GM12878 (cell line): ENCODE measurements at regions not wholly inside any gene's neighbourhood (a gene's known extent, or its start where the extent isn't known, plus 50 kb on each side); places are given as distances from the start of the nearest gene placed in this dataset.

ENCODE experiments used
- ATAC-seq: fragments of 200-7000 bp; cut with Tn5 transposase; 3 replicates; pipeline ENCODE4 v1.9.1; 2020; ENCODE audit warnings: mild to moderate bottlenecking, moderate library complexity
- BruUV-seq: library from RNA; stranded (reverse); fragments of 400-500 nt; replicated peaks from 2 replicates; lab custom pipeline; 2021; lab: Mats Ljungman, UMichigan
- CTCF ChIA-PET: fragments of 300-600 bp; sonication (Branson Sonifier 250); formaldehyde crosslinking; extraction: SDS; loops from one replicate; lab custom pipeline; 2021; ENCODE audit warnings: inconsistent platforms; lab: Yijun Ruan, JAX
- POLR2A ChIA-PET: fragments of 350-600 bp; formaldehyde crosslinking; extraction: SDS; loops from one replicate; lab custom pipeline; 2021; ENCODE audit warnings: inconsistent platforms; lab: Charles Lee
- RAD21 ChIA-PET: fragments of 300-600 bp; sonication (Branson Sonifier 250); formaldehyde crosslinking; loops from one replicate; lab custom pipeline; 2023; ENCODE audit warnings: antibody characterized with exemption; ENCODE audit not compliant: unreplicated experiment; lab: Charles Lee
- SMC1A ChIA-PET: fragments of 300-600 bp; sonication (Branson Sonifier 250); formaldehyde crosslinking; loops from one replicate; lab custom pipeline; 2023; ENCODE audit not compliant: unreplicated experiment, uncharacterized antibody; lab: Charles Lee
- DNase-seq: peaks from one replicate; pipeline ENCODE4 v3.0.0-alpha.2; 2011; ENCODE audit warnings: low read depth, low spot score
- FAIRE-seq: peaks from 3 replicates; lab custom pipeline; 2011; peaks lifted over from hg19 to GRCh38; lab: Jason Lieb, UNC
- H2AFZ ChIP-seq: 2 replicates; pipeline ENCODE4 v1.6.0; 2011; ENCODE audit warnings: low read depth, low read length, control low read depth; ENCODE audit not compliant: control insufficient read depth
- H3K27ac ChIP-seq: 2 replicates; pipeline ENCODE4 v1.5.1; 2011; ENCODE audit warnings: control low read depth; ENCODE audit not compliant: control insufficient read depth, insufficient read depth
- H3K27me3 ChIP-seq, 2 experiments: replicated peaks in 1 of 2; 2 replicates each; pipeline versions ENCODE4 v1.6.0 to v1.6.1; 2011; ENCODE audit warnings: low read length in 1 of 2; ENCODE audit not compliant: control insufficient read depth in 2 of 2, insufficient read depth in 2 of 2
- H3K36me3 ChIP-seq, 2 experiments: 2 replicates each; pipeline ENCODE4 v1.5.1; 2011; ENCODE audit warnings: low read length in 1 of 2; ENCODE audit not compliant: control insufficient read depth in 2 of 2, insufficient read depth in 2 of 2
- H3K4me1 ChIP-seq: 2 replicates; pipeline ENCODE4 v1.6.1; 2011; ENCODE audit warnings: mild to moderate bottlenecking, low read length, moderate library complexity, mixed read lengths; ENCODE audit not compliant: control insufficient read depth, insufficient read depth
- H3K4me2 ChIP-seq: 2 replicates; pipeline ENCODE4 v1.6.0; 2011; ENCODE audit warnings: control low read depth; ENCODE audit not compliant: control insufficient read depth, insufficient read depth
- H3K4me3 ChIP-seq: fragments of 200-600 bp; sonication (generic); 2 replicates; pipeline ENCODE4 v1.5.1; 2016
- H3K79me2 ChIP-seq: 2 replicates; pipeline ENCODE4 v1.6.0; 2011; ENCODE audit warnings: low read length; ENCODE audit not compliant: control insufficient read depth, insufficient read depth
- H3K9ac ChIP-seq: 2 replicates; pipeline ENCODE4 v1.8.0; 2011; ENCODE audit warnings: low read length, control low read depth, mixed read lengths; ENCODE audit not compliant: control insufficient read depth, insufficient read depth
- H3K9me3 ChIP-seq: replicated peaks from 3 replicates; pipeline ENCODE4 v1.5.1; 2011; ENCODE audit warnings: mild to moderate bottlenecking, low read length; ENCODE audit not compliant: control insufficient read depth, insufficient read depth
- H4K20me1 ChIP-seq: 2 replicates; pipeline ENCODE4 v1.6.0; 2011; ENCODE audit not compliant: control insufficient read depth, insufficient read depth
- EZH2 ChIP-seq: IDR thresholded peaks from 2 replicates; pipeline ENCODE4 v1.6.1; 2012; ENCODE audit warnings: low read depth, mild to moderate bottlenecking, control low read depth, inconsistent platforms, low read length, borderline replicate concordance; ENCODE audit not compliant: control insufficient read depth
- GABPA ChIP-seq: IDR thresholded peaks from 2 replicates; pipeline ENCODE4 v1.6.1; 2014; ENCODE audit warnings: antibody characterized with exemption, low read depth, mild to moderate bottlenecking, inconsistent platforms
- IKZF1 ChIP-seq: fragments of 450-650 bp; conservative IDR thresholded peaks from 2 replicates; pipeline ENCODE4 v1.6.1; 2017; ENCODE audit warnings: antibody characterized with exemption, mild to moderate bottlenecking
- JUNB ChIP-seq: IDR thresholded peaks from 2 replicates; pipeline ENCODE4 v1.6.1; 2016; ENCODE audit warnings: antibody characterized with exemption, mild to moderate bottlenecking
- KDM1A ChIP-seq: fragments of 200-600 bp; sonication (generic); IDR thresholded peaks from 2 replicates; pipeline ENCODE4 v1.6.1; 2016; ENCODE audit warnings: borderline replicate concordance
- MEF2B ChIP-seq: fragments of 450-650 bp; IDR thresholded peaks from 2 replicates; pipeline ENCODE4 v1.6.1; 2018; ENCODE audit warnings: mild to moderate bottlenecking, moderate library complexity; ENCODE audit not compliant: partially characterized antibody, poor library complexity, severe bottlenecking
- PAX8 ChIP-seq: fragments of 450-650 bp; IDR thresholded peaks from 2 replicates; pipeline ENCODE4 v1.6.1; 2017; ENCODE audit warnings: mild to moderate bottlenecking, moderate library complexity
- RUNX3 ChIP-seq: IDR thresholded peaks from 2 replicates; pipeline ENCODE4 v1.6.1; 2012; ENCODE audit warnings: low read length, inconsistent platforms
- SKIL ChIP-seq: fragments of 450-650 bp; IDR thresholded peaks from 2 replicates; pipeline ENCODE4 v1.6.1; 2017; ENCODE audit warnings: mild to moderate bottlenecking, low read depth, inconsistent platforms; ENCODE audit not compliant: poor library complexity, severe bottlenecking
- SMARCA5 ChIP-seq: fragments of 450-650 bp; IDR thresholded peaks from 2 replicates; pipeline ENCODE4 v1.6.1; 2017; ENCODE audit warnings: mild to moderate bottlenecking
- SPI1 ChIP-seq: IDR thresholded peaks from 2 replicates; pipeline ENCODE4 v1.6.1; 2011; ENCODE audit warnings: low read depth, mild to moderate bottlenecking, low read length, moderate library complexity, borderline replicate concordance; ENCODE audit not compliant: insufficient read depth
- YBX1 ChIP-seq: fragments of 450-650 bp; IDR thresholded peaks from 2 replicates; pipeline ENCODE4 v1.6.1; 2016; ENCODE audit warnings: antibody characterized with exemption
- ZNF24 ChIP-seq: fragments of 450-650 bp; IDR thresholded peaks from 2 replicates; pipeline ENCODE4 v1.6.1; 2017; ENCODE audit warnings: antibody characterized with exemption, mild to moderate bottlenecking
- WGBS: methylation state at CpG from one replicate; pipeline ENCODE4 v1.1.6; 2016; ENCODE audit warnings: low lambda C conversion rate; ENCODE audit not compliant: insufficient replicate concordance, insufficient coverage; ENCODE audit errors: missing lambda C conversion rate; 5-methylcytosine and 5-hydroxymethylcytosine counted together
- in situ Hi-C: fragments of 300-500 bp; cut with MboI; formaldehyde crosslinking; loops from 9 replicates; pipeline ENCODE4 v1.14.3; 2018; ENCODE audit warnings: mixed read lengths
- intact Hi-C: fragments of 100-400 bp; cut with micrococcal nuclease; formaldehyde crosslinking; loops from one replicate; pipeline ENCODE4 v1.14.2; 2022; ENCODE audit not compliant: unreplicated experiment
- TF ChIP-seq, protein P1 (sequence below): IDR thresholded peaks from 2 replicates; pipeline ENCODE4 v1.6.1; 2011; ENCODE audit warnings: low read depth, low read length, improper control_type of control experiment, borderline replicate concordance
- TF ChIP-seq, protein P2 (sequence below): fragments of 450-650 bp; IDR thresholded peaks from 2 replicates; pipeline ENCODE4 v1.6.1; 2017; ENCODE audit warnings: low read depth, mild to moderate bottlenecking, moderate library complexity

- Histone ChIP-seq H3K27me3 (no peaks in the 10 kb centered on the region), H3K9me3 (no peaks in the 10 kb centered on the region), H3K9ac (no peak overlapping the region), H3K36me3 (no peaks in the 10 kb centered on the region), H4K20me1 (no peaks in the 10 kb centered on the region), H3K27ac (no peak overlapping the region), H3K4me3 (no peak overlapping the region), H3K4me2 (no peak overlapping the region), H3K79me2 (no peaks in the 10 kb centered on the region), H3K4me1 (no peaks in the 10 kb centered on the region), H2AFZ (no peak overlapping the region)
- no peak for FAIRE-seq
- no peak for DNase-seq
- 15% methylated on average over 2 of the region's 2 CpGs for WGBS
- CTCF ChIA-PET, result no interaction called here
- intact Hi-C loops, result no loop called here
- SMC1A ChIA-PET, result no interaction called here
- POLR2A ChIA-PET, result no interaction called here
- no peak for ATAC-seq
- TF ChIP-seq JUNB (no peak), MEF2B (no peak), RUNX3 (no peak), GABPA (no peak), SPI1 (no peak), PAX8 (no peak)
- in situ Hi-C loops, result no loop called here
- BruUV-seq, result no TSS peak
- RAD21 ChIA-PET, result no interaction called here
Observed at GRCh38 chr9:26504057-26504456, 388.5 kb downstream of the CAAP1 start.

DNA sequence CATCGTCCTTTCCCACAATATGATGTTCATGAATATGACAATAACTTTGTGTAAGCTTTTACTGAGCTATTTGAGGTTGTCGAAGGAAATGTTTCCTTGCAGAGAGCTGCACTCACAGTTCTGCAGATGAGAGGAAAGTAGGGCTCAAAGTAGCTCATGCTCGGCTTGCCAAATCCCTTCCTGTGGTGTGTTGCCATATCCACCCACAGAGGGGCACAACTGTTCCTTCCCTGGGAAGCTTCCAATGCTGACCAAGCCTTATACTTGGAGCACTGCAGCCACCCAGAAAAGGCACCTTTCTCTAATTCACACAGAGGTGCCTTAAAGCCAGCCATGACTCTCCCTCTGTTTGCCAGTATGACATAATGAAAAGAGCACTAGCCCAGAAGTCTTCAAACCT lies 390.3 kb downstream of the CAAP1 start:
- no peak for FAIRE-seq
- Histone ChIP-seq H3K79me2 (no peaks in the 10 kb centered on the region), H3K36me3 (no peaks in the 10 kb centered on the region), H3K9ac (no peak overlapping the region), H4K20me1 (no peaks in the 10 kb centered on the region), H3K27ac (no peak overlapping the region), H3K27me3 (no peaks in the 10 kb centered on the region), H3K4me1 (no peaks in the 10 kb centered on the region), H3K4me2 (no peak overlapping the region), H3K4me3 (no peak overlapping the region), H2AFZ (no peak overlapping the region), H3K9me3 (no peaks in the 10 kb centered on the region)
- DNase-seq, result no peak
- 0% methylated on average over 3 of the region's 3 CpGs for WGBS
- in situ Hi-C loops, result no loop called here
- intact Hi-C loops, result no loop called here
- no TSS peak for BruUV-seq
- CTCF ChIA-PET, result no interaction called here
- POLR2A ChIA-PET, result no interaction called here
- no peak for TF ChIP-seq SMARCA5
- TF ChIP-seq YBX1, result no peak
- TF ChIP-seq, protein P1, sequence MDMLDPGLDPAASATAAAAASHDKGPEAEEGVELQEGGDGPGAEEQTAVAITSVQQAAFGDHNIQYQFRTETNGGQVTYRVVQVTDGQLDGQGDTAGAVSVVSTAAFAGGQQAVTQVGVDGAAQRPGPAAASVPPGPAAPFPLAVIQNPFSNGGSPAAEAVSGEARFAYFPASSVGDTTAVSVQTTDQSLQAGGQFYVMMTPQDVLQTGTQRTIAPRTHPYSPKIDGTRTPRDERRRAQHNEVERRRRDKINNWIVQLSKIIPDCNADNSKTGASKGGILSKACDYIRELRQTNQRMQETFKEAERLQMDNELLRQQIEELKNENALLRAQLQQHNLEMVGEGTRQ, result no peak
- TF ChIP-seq, protein P2, sequence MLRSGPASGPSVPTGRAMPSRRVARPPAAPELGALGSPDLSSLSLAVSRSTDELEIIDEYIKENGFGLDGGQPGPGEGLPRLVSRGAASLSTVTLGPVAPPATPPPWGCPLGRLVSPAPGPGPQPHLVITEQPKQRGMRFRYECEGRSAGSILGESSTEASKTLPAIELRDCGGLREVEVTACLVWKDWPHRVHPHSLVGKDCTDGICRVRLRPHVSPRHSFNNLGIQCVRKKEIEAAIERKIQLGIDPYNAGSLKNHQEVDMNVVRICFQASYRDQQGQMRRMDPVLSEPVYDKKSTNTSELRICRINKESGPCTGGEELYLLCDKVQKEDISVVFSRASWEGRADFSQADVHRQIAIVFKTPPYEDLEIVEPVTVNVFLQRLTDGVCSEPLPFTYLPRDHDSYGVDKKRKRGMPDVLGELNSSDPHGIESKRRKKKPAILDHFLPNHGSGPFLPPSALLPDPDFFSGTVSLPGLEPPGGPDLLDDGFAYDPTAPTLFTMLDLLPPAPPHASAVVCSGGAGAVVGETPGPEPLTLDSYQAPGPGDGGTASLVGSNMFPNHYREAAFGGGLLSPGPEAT, result no peak
- no peak for TF ChIP-seq EZH2
- no peak for TF ChIP-seq SKIL
- TF ChIP-seq ZNF24, result no peak
- no peak for TF ChIP-seq KDM1A
- no peak for TF ChIP-seq IKZF1
- ATAC-seq, result no peak
- RAD21 ChIA-PET, result no interaction called here
- SMC1A ChIA-PET, result interaction anchor here (0.6 to 1.6 kb wide), 2 partner anchors 14 to 46 kb away, joined by 3 read pairs; no protein-coding TSS in a partner anchor
